ENCODE measurements at regions not wholly inside any gene's neighbourhood (a gene's known extent, or its start where the extent isn't known, plus 50 kb on each side); places are given as distances from the start of the nearest gene placed in this dataset.

- TF ChIP-seq CTCF (IDR thresholded peaks at IDR 0.05), result no peak
- no peak for TF ChIP-seq POLR2A (IDR thresholded peaks at IDR 0.05)
These were observed 68.2 kb upstream of the TMEM33 start for GRCh38 chr4:41866799-41867677.
